B cell (primary cell): ENCODE measurements at regions not wholly inside any gene's neighbourhood (a gene's known extent, or its start where the extent isn't known, plus 50 kb on each side); places are given as distances from the start of the nearest gene placed in this dataset.

Experiments
- ATAC-seq: fragments of 200-7000 bp; cut with Tn5 transposase; one replicate; pipeline ENCODE4 v1.10.0; 2021; ENCODE audit warnings: low read depth, mild to moderate bottlenecking, moderate number of reproducible peaks, moderate library complexity
- CTCF ChIA-PET: fragments of 350-600 bp; sonication (Branson Sonifier 250); formaldehyde crosslinking; loops from one replicate; lab custom pipeline; 2021; ENCODE audit warnings: antibody characterized with exemption, inconsistent platforms; lab: Charles Lee
- POLR2A ChIA-PET: fragments of 350-600 bp; sonication (Branson Sonifier 250); formaldehyde crosslinking; loops from one replicate; lab custom pipeline; 2021; ENCODE audit warnings: antibody characterized with exemption; lab: Charles Lee
- DNase-seq: peaks from one replicate; pipeline ENCODE4 v3.0.0; 2013
- H2AFZ ChIP-seq: 2 replicates; pipeline ENCODE4 v1.6.1; 2012; ENCODE audit warnings: mild to moderate bottlenecking, low read depth, low read length; ENCODE audit not compliant: insufficient read depth, poor library complexity, severe bottlenecking
- H3K27ac ChIP-seq, 2 donors: 1 replicate in 1 of 2; 2 replicates in 1 of 2; pipeline ENCODE4 v1.5.1; 2012 to 2013; ENCODE audit warnings: low read length in 2 of 2, mild to moderate bottlenecking in 2 of 2, moderate library complexity in 1 of 2
- H3K27me3 ChIP-seq, 4 experiments: fragments of 200-600 bp in 1 of 4; sonication (generic) in 1 of 4; replicated peaks in 1 of 4; 1 replicate in 2 of 4; 2 replicates in 2 of 4; pipeline versions ENCODE4 v1.6.1 to v1.7.0; 2013 to 2016; ENCODE audit warnings: low read length in 3 of 4, mild to moderate bottlenecking in 2 of 4, mixed read lengths in 1 of 4, moderate library complexity in 1 of 4; ENCODE audit not compliant: insufficient read depth in 4 of 4, control insufficient read depth in 3 of 4; ENCODE audit errors: control extremely low read depth in 1 of 4
- H3K36me3 ChIP-seq, 2 experiments: replicated peaks in 1 of 2; 1 replicate in 1 of 2; 2 replicates in 1 of 2; pipeline versions ENCODE4 v1.6.1 to v1.7.1; 2013; ENCODE audit warnings: low read length in 1 of 2; ENCODE audit not compliant: insufficient read depth in 2 of 2, control insufficient read depth in 1 of 2; ENCODE audit errors: control extremely low read depth in 1 of 2, extremely low read depth in 1 of 2
- H3K4me1 ChIP-seq, 2 donors: fragments of 200-600 bp in 1 of 2; sonication (generic) in 1 of 2; 1 replicate in 1 of 2; 2 replicates in 1 of 2; pipeline versions ENCODE4 v1.5.1 to v1.6.1; 2013 to 2017; ENCODE audit warnings: low read length in 2 of 2; ENCODE audit not compliant: control insufficient read depth in 2 of 2, insufficient read depth in 2 of 2
- H3K4me2 ChIP-seq: replicated peaks from 2 replicates; pipeline ENCODE3; 2012; ENCODE audit warnings: mild to moderate bottlenecking, low read depth, low read length; ENCODE audit not compliant: poor library complexity, severe bottlenecking
- H3K4me3 ChIP-seq, 5 experiments: fragments of 200-600 bp in 1 of 5; sonication (generic) in 1 of 5; 1 replicate in 3 of 5; 2 replicates in 2 of 5; pipeline versions ENCODE4 v1.5.1 to v1.7.0; 2011 to 2016; ENCODE audit warnings: low read length in 4 of 5, mild to moderate bottlenecking in 4 of 5, low read depth in 2 of 5, control low read depth in 1 of 5, moderate library complexity in 1 of 5; ENCODE audit not compliant: insufficient read depth in 1 of 5; ENCODE audit errors: control extremely low read depth in 1 of 5, extremely low read depth in 1 of 5
- H3K79me2 ChIP-seq: fragments of 200-600 bp; sonication (generic); one replicate; pipeline ENCODE4 v1.6.0; 2016; ENCODE audit warnings: low read length; ENCODE audit not compliant: control insufficient read depth, insufficient read depth
- H3K9ac ChIP-seq: fragments of 200-600 bp; sonication (generic); 2 replicates; pipeline ENCODE4 v1.6.1; 2017; ENCODE audit warnings: mild to moderate bottlenecking, low read length, moderate library complexity
- H3K9me3 ChIP-seq, 3 donors: one replicate each; pipeline versions ENCODE4 v1.6.1 to v1.7.1; 2013; ENCODE audit warnings: low read length in 2 of 3; ENCODE audit not compliant: control insufficient read depth in 2 of 3, insufficient read depth in 1 of 3; ENCODE audit errors: control extremely low read depth in 1 of 3
- H4K20me1 ChIP-seq: 2 replicates; pipeline ENCODE4 v1.6.0; 2012; ENCODE audit warnings: mild to moderate bottlenecking, low read length; ENCODE audit not compliant: insufficient read depth, control insufficient read depth, poor library complexity, severe bottlenecking
- H3K27ac Mint-ChIP-seq: one replicate; pipeline ENCODE4 v1.8.0; 2021; ENCODE audit warnings: mixed read lengths
- H3K27me3 Mint-ChIP-seq: one replicate; pipeline ENCODE4 v1.8.0; 2021; ENCODE audit warnings: mixed read lengths
- H3K4me1 Mint-ChIP-seq: one replicate; pipeline ENCODE4 v1.8.0; 2021; ENCODE audit warnings: mixed read lengths
- H3K4me3 Mint-ChIP-seq: one replicate; pipeline ENCODE4 v1.8.0; 2021; ENCODE audit warnings: mixed read lengths
- H3K9me3 Mint-ChIP-seq: one replicate; pipeline ENCODE4 v1.8.0; 2022; ENCODE audit warnings: mixed read lengths; ENCODE audit not compliant: insufficient read depth
- CTCF ChIP-seq: fragments of 200-600 bp; IDR thresholded peaks from one replicate; pipeline ENCODE4 v1.8.0; 2022; ENCODE audit warnings: antibody characterized with exemption, mild to moderate bottlenecking
- EZH2 ChIP-seq: IDR thresholded peaks from 2 replicates; pipeline ENCODE4 v1.6.1; 2012; ENCODE audit warnings: borderline replicate concordance, low read depth, mild to moderate bottlenecking, moderate library complexity, low read length; ENCODE audit not compliant: insufficient read depth, poor library complexity, severe bottlenecking
- whole genome bisulfite sequencing: methylation state at CpG from one replicate; pipeline ENCODE4 v1.1.5; 2013; ENCODE audit warnings: missing lambda C conversion rate; ENCODE audit not compliant: insufficient coverage; 5-methylcytosine and 5-hydroxymethylcytosine counted together
- intact Hi-C: fragments of 100-400 bp; cut with micrococcal nuclease; formaldehyde crosslinking; loops from one replicate; pipeline ENCODE4 v1.10.0; 2022

GRCh38 chr3:71978150-71978721, 193.3 kb upstream of the PROK2 start:
- H3K4me2 ChIP-seq, result peak overlapping the region; percentile 18
- no peak for TF ChIP-seq CTCF
- no peak for TF ChIP-seq EZH2
- H3K4me3 Mint-ChIP-seq, result no peak overlapping the region

GRCh38 chr3:71977525-71977924, 192.6 kb upstream of the PROK2 start:
- 50% methylated on average over 1 of the region's 4 CpGs for WGBS
- no peak for TF ChIP-seq EZH2
- TF ChIP-seq CTCF, result no peak
- no peaks in the 10 kb centered on the region for H3K36me3 ChIP-seq
- peaks cover 20% of the 10 kb centered on the region for H3K4me1 Mint-ChIP-seq
- H3K79me2 ChIP-seq, result no peaks in the 10 kb centered on the region
- no peak overlapping the region for H3K9ac ChIP-seq
- ATAC-seq (no peak), DNase-seq (no peak)
- H3K4me3 ChIP-seq, result no peak overlapping the region
- H3K27ac ChIP-seq, result no peak overlapping the region
- ChIA-PET POLR2A (no interaction called here), CTCF (interaction anchor here (1.8 kb wide), 1 partner anchor 124 kb away, joined by 4 read pairs; no protein-coding TSS in a partner anchor)
- no peaks in the 10 kb centered on the region for H3K9me3 ChIP-seq
- no peaks in the 10 kb centered on the region for H4K20me1 ChIP-seq
- H3K4me1 ChIP-seq, result peaks cover 4 to 11% of the 10 kb centered on the region in 2 donors
- peaks cover 0 to 6% (median 2%) of the 10 kb centered on the region in 4 experiments for H3K27me3 ChIP-seq
- intact Hi-C loops, result no loop called here
- no peaks in the 10 kb centered on the region for H3K9me3 Mint-ChIP-seq
- no peak overlapping the region for H2AFZ ChIP-seq
- H3K4me3 Mint-ChIP-seq, result no peak overlapping the region
- H3K27ac Mint-ChIP-seq, result no peak overlapping the region
- no peak overlapping the region for H3K4me2 ChIP-seq
- H3K27me3 Mint-ChIP-seq, result peaks cover 32% of the 10 kb centered on the region

More at GRCh38 chr3:71978150-71978721, 193.3 kb upstream of the PROK2 start:
- no peaks in the 10 kb centered on the region for H3K36me3 ChIP-seq
- no peak overlapping the region for H3K9ac ChIP-seq
- no peak overlapping the region for H2AFZ ChIP-seq
- H4K20me1 ChIP-seq, result no peaks in the 10 kb centered on the region
- H3K79me2 ChIP-seq, result no peaks in the 10 kb centered on the region
- no peak for ATAC-seq
- DNase-seq, result no peak
- POLR2A ChIA-PET, result no interaction called here
- H3K4me3 ChIP-seq, result no peak overlapping the region
- Mint-ChIP-seq H3K4me1 (peaks cover 20% of the 10 kb centered on the region), H3K27ac (no peak overlapping the region), H3K27me3 (peaks cover 27% of the 10 kb centered on the region), H3K9me3 (no peaks in the 10 kb centered on the region)
- peaks cover 0 to 7% (median 2%) of the 10 kb centered on the region in 4 experiments for H3K27me3 ChIP-seq
- intact Hi-C loops, result no loop called here
- H3K9me3 ChIP-seq, result no peaks in the 10 kb centered on the region
- no peak overlapping the region for H3K27ac ChIP-seq
- CTCF ChIA-PET, result interaction anchor here (1.0 kb wide), 1 partner anchor 11 kb away, joined by 3 read pairs; no protein-coding TSS in a partner anchor
- H3K4me1 ChIP-seq, result peaks cover 4 to 11% of the 10 kb centered on the region in 2 donors
- WGBS, result 70% methylated on average over 7 of the region's 7 CpGs
